HPDE6-E6E7 (cell line): ENCODE measurements at regions not wholly inside any gene's neighbourhood (a gene's known extent, or its start where the extent isn't known, plus 50 kb on each side); places are given as distances from the start of the nearest gene placed in this dataset.

Source experiments
- DNase-seq: peaks from one replicate; pipeline ENCODE4 v3.0.0; 2011; ENCODE audit warnings: missing footprints; ENCODE audit errors: extremely low spot score

GRCh38 chr12:13841358-13841757, 140.0 kb downstream of the GRIN2B start:
- no peak for DNase-seq

- no peak for DNase-seq
Measured at GRCh38 chr12:13839365-13840336, 141.8 kb downstream of the GRIN2B start.

- no peak for DNase-seq
Measured at GRCh38 chr12:13836099-13836498, 145.3 kb downstream of the GRIN2B start.

- DNase-seq: no peak
Measured at GRCh38 chr12:13835652-13836051, 145.8 kb downstream of the GRIN2B start.

GRCh38 chr12:13834241-13834640, 147.2 kb downstream of the GRIN2B start:
- no peak for DNase-seq

GRCh38 chr12:13817131-13817530, 164.3 kb downstream of the GRIN2B start:
- no peak for DNase-seq

- no peak for DNase-seq
Measured at GRCh38 chr12:13816394-13816793, 165.0 kb downstream of the GRIN2B start.

- DNase-seq: no peak
Measured at GRCh38 chr12:13812168-13812567, 169.2 kb downstream of the GRIN2B start.

GRCh38 chr12:13811061-13811460, 170.3 kb downstream of the GRIN2B start:
- peak; percentile 7 for DNase-seq

- no peak for DNase-seq
Measured at GRCh38 chr12:13805041-13805440, 176.4 kb downstream of the GRIN2B start.

GRCh38 chr12:13801543-13801942, 179.9 kb downstream of the GRIN2B start:
- no peak for DNase-seq

GRCh38 chr12:13799574-13799973, 181.8 kb downstream of the GRIN2B start:
- no peak for DNase-seq

- DNase-seq: no peak
Measured at GRCh38 chr12:13798162-13798561, 183.2 kb downstream of the GRIN2B start.

- DNase-seq: no peak
Measured at GRCh38 chr12:13794706-13795105, 186.7 kb downstream of the GRIN2B start.

GRCh38 chr12:13790317-13790716, 191.1 kb downstream of the GRIN2B start:
- no peak for DNase-seq

- no peak for DNase-seq
Measured at GRCh38 chr12:13788626-13789025, 192.8 kb downstream of the GRIN2B start.

GRCh38 chr12:13786646-13787045, 194.8 kb downstream of the GRIN2B start:
- DNase-seq: no peak

- no peak for DNase-seq
Measured at GRCh38 chr12:13784504-13784903, 196.9 kb downstream of the GRIN2B start.

- no peak for DNase-seq
Measured at GRCh38 chr12:13780453-13780852, 200.9 kb downstream of the GRIN2B start.

GRCh38 chr12:13777374-13777773, 204.0 kb downstream of the GRIN2B start:
- DNase-seq: no peak

GRCh38 chr12:13772264-13772663, 209.1 kb downstream of the GRIN2B start:
- DNase-seq: no peak

- DNase-seq: no peak
Measured at GRCh38 chr12:13770576-13770975, 210.8 kb downstream of the GRIN2B start.

- DNase-seq: no peak
Measured at GRCh38 chr12:13769966-13770365, 211.4 kb downstream of the GRIN2B start.

GRCh38 chr12:13769273-13769672, 212.1 kb downstream of the GRIN2B start:
- no peak for DNase-seq
